Stimulated activated CD4-positive, alpha-beta T cell treated with anti-CD3 and anti-CD28 coated beads, Interleukin-2, amount 100 ng/mL, for 24 hours (primary cell): ENCODE measurements at regions not wholly inside any gene's neighbourhood (a gene's known extent, or its start where the extent isn't known, plus 50 kb on each side); places are given as distances from the start of the nearest gene placed in this dataset.

Experiments
- DNase-seq, 2 donors: peaks; one replicate each; pipeline ENCODE4 v3.0.0-alpha.2; 2020

DNA sequence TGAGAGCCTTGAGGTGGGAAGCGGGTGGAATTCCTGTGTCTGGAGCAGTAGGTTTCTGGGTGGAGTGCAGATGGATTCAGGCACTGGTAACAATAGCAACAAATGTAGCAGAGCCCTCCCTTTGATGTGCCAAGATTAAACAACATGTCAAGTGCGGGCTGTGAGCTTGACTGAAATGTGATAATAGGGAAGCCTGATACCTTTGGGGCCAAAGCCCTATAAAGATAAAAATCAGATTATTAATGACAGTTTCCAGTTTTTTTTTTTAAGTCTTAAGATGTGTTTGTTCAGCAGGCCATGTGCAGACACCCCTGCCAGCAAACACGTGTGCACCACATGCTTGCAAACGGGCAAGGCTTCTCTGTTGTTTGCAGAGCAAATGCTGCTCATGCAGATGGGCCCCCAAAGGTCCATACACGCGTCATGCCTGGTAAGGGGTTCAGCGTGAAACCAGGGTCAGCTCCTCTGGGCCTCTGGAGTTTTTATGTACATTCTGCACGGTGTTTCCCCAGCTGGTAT, 193.2 kb downstream of the GADD45G start:
- DNase-seq: no peak

DNA sequence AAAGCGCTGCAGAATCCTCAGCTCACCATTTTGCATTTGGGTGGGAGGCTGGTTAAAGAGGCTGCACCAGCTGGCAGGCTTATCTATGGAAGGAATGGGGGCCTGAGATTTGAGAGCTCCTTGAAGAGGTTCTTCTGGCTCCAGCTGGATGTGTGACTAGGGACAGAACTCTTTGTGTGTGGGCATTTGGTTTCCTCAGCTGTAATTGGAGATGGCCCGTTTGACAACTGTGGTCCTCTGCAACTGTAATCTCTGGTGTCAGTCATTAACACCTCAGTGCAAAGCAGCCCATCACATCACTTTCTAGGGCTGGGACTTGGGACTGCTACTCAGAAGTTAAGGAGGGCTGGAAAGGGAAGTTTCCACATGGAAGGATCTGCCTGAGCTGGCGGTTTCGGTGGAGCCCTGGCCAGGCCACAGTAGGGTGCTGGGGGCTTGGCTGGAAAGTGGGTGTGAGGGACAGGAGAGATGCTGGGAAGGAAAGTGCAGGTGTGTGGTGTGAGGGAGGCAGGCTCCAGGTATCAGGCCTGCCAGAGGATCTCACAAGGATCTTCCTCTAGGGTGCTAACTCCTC, 193.8 kb downstream of the GADD45G start:
- DNase-seq: no peak

DNA sequence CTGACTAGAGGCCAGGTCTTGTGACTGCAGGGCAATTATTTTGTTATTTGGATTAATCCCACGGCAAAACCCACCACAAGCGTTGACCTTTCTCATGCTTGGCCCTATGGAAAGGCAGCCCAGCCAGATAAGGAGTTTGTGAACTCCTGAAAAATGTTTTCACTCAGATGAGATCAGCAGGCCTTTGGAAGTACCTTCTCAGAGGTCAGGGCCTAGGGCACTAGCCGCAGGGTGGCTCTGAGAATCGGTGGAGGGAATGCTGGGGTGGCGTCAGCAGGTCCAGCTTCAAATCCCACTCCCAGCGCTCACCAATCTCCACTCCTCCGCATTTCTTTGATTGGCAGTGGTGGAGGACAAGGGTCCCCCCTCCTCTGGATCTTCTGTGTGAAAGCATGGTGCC, 194.4 kb downstream of the GADD45G start:
- DNase-seq: no peak

DNA sequence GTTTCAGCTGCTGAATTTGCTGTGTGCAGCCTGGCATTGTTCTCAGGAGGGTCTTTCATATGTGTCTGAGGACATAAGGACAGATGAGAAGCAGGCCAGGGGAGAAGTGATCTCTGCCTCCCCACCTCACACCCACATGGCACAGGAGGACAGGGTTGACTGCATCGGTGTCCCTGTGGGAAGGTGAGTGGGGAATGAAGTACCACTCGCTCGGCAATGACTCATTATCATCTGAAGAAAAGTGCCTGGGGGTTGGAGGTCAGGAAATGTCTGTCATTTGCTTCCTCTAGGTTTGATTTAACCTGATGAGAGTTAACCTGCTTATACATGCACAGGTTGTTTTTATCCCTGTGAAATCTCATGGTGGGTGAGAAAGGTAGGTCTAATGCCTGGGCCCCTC, 195.0 kb downstream of the GADD45G start:
- DNase-seq: no peak

DNA sequence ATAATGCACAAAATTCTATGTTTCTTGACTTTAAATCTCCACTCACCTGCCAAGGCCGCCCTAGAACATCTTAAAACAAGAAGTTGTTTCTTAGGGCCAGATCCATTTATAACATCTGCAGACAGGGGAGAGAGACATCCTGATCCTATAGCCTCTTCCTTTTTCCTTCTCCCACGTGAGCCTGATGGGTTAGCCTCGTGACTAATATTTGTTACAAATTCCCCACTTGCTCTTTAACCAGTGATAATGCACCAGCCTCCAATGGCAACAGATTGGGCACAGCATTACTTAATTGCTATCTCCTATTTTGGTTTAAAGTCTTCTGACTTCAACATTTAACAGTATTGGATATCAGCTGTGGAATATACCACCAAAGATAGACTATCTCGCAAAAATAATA, 196.5 kb downstream of the GADD45G start:
- no peak for DNase-seq

DNA sequence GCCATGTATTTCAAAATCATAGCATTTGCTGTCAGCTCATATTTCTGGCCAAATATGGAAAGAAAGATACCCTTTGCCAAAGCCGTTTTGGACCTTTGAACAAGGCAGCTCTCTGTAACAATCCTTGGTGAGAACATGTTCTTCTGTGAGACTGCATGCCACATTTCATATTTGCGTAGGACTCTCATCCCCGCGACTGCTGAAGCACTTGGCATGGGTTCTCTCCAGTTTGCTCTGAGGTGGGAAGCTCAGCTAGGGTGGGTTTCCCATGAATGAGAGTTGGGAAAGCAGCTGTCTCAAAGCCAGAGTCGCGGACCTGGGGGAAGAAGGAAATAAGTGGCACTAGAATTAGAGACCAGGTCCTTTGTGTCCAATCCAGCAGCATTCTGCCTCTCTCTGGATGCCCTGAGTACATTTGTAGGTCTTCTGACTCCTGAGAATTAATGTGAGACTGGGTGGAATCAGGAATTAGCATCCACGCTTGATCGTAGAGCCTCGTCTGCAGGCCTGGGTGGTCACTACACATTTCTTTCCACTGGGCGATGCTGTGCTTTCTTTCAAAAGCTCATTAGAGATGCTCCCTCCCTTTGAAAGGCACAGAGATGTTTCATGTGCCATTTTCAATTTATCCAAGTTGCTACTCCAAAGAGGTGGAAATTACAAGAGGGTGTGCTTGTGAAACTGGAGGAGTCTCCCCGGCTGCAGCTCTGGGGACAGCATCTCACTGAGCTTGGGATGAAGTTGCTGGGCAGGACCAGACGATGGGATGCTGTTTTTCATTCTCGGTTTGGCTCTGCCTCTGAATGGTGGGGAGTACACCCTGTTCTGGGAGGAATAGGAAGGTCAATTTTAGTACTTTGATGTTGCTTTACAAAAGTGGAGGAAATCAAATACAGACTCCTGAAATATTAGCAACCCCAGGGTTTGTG, 197.2 kb downstream of the GADD45G start:
- DNase-seq: no peak

DNA sequence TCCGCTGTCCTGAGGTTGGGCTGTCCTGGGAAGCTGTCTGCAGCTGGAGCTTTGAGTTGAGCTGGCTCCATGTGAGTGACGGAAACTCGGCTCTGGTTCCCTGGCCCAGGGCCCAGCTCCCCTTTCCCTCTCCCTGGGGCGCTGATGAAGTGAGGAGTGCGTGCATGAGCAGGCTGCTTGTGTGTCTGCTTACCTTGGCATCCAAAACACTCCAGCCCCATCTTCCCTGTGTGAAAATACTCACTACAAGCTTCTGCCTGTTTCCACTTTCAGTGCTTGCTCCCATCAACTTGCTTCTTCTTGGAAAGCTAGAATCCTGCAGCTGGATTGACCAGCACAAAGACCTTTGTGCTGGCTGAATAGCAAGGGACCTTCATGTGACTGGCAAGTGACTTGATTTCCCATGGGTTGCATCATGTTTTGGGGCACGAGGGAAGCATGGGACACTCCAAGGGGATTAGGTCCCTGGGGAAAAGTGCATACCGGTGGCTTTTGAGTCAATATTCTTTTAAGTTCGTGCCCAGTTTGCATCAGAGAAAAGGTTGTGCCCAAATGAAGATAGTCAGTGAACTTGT, 198.1 kb downstream of the GADD45G start:
- no peak for DNase-seq

DNA sequence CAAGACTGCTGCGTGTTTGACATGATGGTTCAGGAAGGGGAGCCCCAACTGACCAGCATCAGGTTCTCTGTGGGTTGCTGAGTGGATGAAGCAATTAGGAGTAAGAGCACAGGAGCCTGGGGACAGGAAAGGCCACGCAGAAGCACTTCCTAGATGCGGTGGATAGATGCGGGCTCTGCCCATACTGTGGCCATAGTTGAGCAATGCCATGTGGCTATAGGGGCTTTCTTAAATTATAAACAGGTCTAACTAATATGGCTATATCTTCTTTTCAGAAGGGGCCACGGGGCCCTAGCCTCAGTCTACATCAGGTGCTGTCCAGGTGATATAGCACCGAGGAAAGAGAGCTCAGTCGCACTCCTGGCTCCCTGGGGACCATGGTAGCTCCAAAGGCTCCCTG, 198.6 kb downstream of the GADD45G start:
- no peak for DNase-seq

DNA sequence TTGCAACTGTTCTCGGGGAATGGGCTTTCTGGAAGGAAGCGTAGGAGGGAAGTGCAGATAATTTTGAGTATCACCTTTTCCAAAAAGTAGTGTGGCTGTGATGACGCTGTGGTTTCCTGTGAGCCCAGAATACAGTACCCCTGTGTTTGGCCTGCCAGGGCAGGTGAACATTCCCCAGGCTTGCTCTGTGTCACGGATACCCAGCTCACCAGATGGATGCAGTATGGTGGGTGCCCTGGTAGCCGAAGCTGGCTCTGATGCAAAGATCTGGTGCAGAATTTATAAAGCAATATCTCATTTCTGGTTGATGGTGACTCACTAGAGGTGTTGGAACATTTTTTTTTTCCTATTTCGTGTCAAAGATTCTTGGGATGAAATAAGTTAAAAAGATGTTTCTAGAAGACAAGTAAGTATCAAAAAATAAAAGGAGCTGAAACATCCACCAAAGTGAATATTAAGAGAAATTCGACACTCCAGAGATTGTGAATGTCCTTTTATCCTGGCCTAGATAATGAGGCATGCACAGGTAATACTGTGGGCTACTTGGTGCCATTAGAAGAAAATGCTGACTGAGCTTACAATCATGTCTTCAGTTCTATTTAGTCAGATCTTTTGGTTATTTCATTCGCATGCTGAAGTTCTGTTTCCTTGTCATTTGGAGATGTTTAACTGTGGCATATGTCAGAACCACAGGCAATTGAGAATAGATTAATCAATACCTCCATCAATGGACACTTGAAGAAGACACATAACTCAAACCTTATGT, 200.1 kb downstream of the GADD45G start:
- DNase-seq: no peak

DNA sequence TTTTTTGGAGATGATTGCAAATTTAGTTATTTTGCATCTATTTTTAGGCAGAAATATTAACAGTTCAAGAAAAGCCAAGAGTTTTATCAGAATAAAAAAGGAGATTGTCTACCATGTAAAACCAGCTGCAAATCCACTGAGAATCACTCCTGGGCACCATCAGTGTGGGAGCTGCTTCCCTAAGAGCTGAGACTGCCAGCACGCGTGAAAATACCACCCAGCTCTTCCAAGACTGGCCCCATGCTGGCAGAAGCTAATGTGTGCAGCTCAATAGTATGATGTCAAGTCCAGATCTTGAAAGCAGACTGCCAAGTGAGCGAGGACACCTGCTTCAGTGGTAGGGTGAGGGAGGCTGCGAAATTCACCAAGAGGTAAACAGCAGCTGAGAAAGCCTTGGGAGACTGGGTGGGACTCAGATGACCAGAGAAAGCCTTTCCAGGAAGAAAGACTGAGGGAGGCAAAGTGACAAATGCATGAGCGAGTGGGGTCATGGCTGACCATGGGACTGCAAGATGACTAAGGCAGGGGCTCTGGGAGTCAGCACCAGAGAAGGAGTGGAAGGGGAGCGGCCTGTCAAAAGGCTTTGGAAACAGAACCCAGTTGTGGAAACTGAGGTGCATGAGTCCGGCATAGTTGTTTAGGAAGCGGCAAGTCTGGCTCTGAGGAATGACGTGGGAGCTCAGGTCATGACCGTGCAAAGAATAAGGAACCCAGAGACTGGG, 200.9 kb downstream of the GADD45G start:
- DNase-seq: no peak

DNA sequence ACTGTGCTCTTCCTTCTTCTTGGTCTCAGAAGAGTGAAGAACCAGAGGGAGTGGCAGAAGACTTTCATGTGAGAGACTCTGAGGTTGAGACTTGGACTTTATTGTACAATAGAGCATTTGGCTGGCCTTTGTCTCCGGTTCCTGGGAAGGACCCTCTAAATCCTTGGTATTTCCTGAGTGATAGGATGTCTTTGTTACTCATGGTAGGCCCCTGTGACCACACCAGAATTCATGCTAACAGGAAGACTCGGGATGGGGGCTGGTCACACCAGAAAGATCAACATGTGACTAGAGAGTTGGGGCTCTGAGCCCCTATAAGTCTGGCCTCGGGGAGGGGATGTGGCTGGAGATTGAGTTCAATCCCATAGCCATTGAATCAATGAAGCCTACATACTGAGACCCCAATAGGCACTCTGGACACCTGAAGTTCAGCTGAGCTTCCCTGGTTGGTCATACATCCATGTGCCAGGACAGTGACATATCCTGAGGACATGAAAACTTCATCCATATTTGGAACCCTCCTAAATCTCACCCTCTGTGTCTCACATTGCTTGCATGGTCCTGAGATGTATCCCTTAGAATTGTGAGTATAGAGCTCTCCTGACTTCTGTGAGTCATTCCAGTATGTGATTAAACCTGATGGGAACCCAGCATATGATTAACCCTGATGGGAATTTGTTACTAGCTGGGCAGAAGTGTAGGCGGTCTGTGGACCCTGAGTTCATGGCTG, 201.7 kb downstream of the GADD45G start:
- DNase-seq: peak in 1 of 2 donors; percentile 4

DNA sequence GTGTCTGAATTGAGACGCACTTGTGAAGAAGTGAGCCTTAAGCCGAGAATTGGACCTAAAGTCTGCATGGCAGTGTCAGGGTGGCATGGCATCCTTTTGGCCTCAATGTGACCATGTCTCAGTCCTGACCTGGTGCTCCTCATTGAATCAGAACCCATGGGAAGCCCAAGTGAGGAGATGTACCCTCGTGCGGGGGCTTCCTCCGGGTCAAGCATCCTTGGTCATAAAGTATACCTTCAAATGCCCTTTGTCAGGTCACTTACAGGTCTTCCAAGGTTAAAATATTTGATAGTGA, 202.2 kb downstream of the GADD45G start:
- peak in 1 of 2 donors; percentile 11 for DNase-seq

DNA sequence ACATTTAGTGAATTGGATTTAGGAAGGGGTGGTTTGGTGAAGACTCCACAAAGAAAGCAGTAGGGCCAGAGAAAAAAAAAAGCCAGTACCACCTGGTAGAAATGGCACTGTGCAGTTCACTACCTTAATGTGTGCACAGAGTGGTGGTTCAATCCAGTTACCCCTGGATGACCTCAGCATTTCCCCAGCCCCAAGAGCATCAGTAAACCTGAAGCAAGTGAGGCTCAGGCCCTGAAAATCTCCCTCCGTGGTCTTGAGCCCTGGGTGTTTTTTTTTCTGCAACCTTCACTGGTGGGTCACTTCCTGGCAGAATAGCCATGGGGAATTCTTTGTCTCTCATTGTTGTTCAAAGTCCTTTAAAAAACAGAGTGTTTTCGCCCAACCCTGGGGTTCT, 202.9 kb downstream of the GADD45G start:
- DNase-seq: no peak

DNA sequence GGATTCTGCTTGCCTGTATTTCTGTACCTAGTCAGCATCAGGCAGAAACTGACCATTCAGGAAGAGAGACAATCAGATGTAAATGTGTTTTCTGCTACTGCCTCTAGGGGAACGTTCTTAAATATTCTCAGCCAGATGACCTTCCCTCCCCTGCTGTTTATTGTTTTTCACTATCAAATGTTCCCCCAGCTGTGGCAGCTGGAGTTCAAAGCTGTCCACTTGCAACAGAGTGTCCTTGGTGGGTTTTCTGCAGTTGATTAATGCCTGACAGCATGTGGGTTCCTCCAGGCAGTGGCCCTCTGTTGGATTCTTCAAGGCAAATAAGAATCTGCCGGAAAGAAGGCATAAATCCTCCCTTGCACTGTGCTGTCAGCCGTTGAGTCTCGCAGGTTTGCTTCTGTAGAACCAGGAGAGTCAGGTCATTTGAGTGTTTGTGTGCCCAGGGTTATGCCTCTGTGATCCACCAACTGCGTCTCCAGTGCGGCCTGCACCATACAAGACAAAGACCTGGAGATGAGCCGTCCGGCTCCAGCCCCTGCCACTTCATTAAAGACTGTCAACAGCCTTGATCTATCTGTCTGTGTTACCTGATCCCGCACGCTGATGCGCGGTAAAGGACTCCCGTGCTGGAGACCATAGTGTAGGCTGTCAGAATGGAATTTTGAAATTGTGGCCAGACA, 203.4 kb downstream of the GADD45G start:
- no peak for DNase-seq

DNA sequence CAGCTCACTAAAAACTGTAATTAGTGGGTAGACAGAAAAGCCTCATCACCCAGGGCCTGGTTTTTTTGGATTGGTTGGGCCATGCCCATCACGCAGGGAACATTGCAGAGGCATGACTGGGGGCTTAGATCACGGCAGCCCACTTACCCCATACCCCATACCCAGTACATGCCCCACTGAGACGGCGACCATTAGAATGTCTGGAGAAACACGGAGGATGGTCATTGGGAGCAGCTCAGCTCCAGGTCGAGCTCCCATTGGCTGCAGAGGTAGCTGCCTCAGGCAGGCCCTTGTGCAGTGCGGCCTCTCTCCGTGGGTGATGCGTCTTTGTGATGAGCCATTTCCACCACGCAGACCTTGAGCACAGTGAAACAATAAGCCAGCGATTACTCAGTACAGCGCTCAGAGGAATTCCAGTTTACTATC, 204.0 kb downstream of the GADD45G start:
- no peak for DNase-seq

DNA sequence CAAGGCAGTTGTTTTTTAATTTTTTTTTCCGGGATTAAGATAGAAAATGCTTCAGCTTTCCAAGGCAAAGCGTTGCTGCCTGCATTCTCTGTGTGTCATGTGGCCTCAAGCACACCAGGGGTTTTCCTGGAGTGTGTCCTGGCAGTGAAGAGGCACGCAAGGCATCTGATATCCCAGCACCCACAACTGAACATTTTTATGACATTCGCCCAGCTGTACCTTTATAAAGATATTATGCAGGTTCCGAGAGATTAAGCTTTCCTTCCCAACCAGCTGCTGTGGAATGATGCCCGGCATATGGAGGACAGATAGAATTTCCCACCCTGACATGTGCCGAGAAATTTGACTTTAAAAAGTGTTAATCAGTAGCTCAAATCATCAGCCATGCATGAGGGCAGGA, 205.6 kb downstream of the GADD45G start:
- DNase-seq: no peak

DNA sequence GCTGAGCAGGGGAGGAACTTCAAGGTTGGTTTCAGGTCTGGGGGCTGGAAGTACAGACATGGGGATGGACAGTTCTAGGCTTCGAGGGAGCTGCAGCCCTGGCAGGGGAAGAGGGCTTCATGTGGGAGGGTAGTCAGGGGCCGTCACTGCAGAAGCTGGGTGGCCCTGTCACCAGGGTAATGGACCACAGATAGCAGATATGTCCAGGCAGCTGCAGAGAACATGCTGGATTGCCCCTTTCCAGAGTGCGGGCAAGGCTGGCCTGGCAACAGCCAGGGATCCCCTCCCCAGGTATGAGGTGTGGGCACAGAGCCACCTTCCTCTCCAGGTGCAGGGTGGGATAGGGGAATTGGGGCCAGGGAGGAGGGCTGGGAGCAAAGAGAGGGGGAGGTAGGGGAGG, 206.5 kb downstream of the GADD45G start:
- peak in 1 of 2 donors; percentile 8 for DNase-seq

DNA sequence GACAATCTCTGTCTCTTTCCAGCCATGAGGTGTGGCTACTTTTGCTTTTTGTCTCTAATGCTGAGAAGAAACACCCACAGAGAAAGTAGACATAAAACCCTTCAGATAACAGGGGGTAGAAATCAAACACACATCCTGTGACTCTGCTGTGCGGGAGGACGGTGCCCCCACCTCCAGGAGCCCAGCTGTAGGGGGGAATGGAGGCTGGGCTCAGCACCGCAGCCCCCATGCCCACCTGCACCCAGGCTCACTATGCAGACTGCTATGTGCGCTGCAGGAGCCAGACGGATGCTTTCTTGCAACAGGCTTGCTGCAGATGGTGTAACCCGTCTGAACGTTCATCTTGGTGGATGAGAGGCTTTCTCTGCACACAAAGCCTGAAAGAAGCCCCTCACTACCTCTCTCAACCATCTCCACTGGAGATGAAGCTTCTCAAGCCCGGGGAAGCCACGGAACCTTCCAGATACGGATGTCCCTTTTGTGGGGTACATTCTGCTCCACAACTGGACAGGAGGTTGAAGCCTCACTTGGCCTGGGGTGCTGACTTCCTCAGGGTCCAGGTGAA, 207.2 kb downstream of the GADD45G start:
- DNase-seq: peak in 1 of 2 donors; percentile 8

DNA sequence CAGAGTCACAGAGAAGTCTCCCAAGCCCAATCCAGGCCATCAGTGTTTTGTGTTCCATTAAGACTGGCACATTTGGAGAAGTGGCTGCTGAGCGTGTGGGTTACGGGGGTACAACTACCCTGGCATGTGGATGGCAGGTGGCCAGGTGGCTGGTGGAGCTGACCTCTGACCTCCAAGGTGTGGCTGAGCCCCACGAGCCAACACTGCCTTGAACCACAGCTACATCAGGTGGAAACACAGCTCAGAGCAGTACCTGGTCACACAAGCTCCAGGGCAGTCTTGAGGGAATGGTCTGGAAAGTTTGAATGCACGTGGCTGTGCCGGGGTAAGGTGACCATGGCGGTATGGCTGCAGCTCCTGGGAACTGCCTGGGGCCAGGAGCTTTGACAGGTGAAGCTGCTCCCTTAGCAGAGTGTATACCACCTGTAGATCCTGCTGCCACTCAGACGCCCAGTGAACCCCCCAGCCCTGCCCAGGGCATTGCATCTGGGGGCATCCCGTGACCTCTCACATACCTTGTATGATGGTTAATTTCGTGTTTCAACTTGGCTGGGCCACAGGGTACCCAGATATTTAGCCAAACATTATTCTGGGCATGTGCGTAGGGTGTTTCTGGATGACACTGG, 207.9 kb downstream of the GADD45G start:
- DNase-seq: peak in 1 of 2 donors; percentile 13

DNA sequence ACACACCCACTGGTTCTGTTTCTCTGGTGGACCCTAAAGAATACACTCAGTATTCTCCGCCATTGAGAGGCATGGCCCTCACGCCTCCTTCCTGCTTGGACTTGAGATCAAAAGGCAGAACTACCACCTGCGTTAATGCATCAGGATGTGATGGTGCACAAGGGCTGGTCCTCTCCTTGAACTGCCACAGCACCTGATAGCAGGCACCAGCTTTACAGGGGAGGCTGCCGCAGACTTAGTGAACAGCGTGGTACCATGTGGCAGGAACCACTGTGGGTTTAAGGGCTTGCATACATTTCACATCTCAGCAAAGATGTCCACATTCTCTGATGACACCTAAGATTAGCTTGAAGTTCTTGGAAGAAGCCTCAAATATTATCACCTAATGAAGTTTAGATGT, 208.7 kb downstream of the GADD45G start:
- DNase-seq: peak in 1 of 2 donors; percentile 8
